Loucy (cell line): ENCODE measurements at regions not wholly inside any gene's neighbourhood (a gene's known extent, or its start where the extent isn't known, plus 50 kb on each side); places are given as distances from the start of the nearest gene placed in this dataset.
"Not testable (repeated sequence)": the region's sequence is repeated elsewhere in the genome, so short reads cannot be mapped to it uniquely, and the experiment has no call there.

Experiments used
- H2AFZ ChIP-seq: fragments of 200-600 bp; sonication (generic); 2 replicates; pipeline ENCODE4 v1.6.0; 2016; ENCODE audit warnings: antibody characterized with exemption, mild to moderate bottlenecking, low read length, moderate library complexity
- H3F3A ChIP-seq: fragments of 200-600 bp; 2 replicates; pipeline ENCODE4 v1.6.0; 2016; ENCODE audit warnings: antibody characterized with exemption, low read depth, mild to moderate bottlenecking
- H3K27me3 ChIP-seq: fragments of 200-600 bp; sonication (generic); 2 replicates; pipeline ENCODE4 v1.6.1; 2014; ENCODE audit warnings: low read length, mild to moderate bottlenecking; ENCODE audit not compliant: insufficient read depth, poor library complexity, severe bottlenecking
- H3K36me3 ChIP-seq: fragments of 200-600 bp; sonication (generic); 2 replicates; pipeline ENCODE4 v1.6.1; 2016; ENCODE audit warnings: low read length; ENCODE audit not compliant: insufficient read depth
- H3K4me1 ChIP-seq: fragments of 200-600 bp; sonication (generic); 2 replicates; pipeline ENCODE4 v1.5.1; 2014; ENCODE audit warnings: low read length, mild to moderate bottlenecking; ENCODE audit not compliant: insufficient read depth, poor library complexity, severe bottlenecking
- H3K4me2 ChIP-seq: fragments of 200-600 bp; sonication (generic); 2 replicates; pipeline ENCODE4 v1.6.0; 2014; ENCODE audit warnings: antibody characterized with exemption, low read length, low read depth, mild to moderate bottlenecking; ENCODE audit not compliant: poor library complexity, severe bottlenecking
- H3K4me3 ChIP-seq: fragments of 200-600 bp; sonication (generic); 2 replicates; pipeline ENCODE4 v1.5.1; 2014; ENCODE audit warnings: low read length, mild to moderate bottlenecking, mixed read lengths; ENCODE audit not compliant: poor library complexity, severe bottlenecking
- H3K79me2 ChIP-seq: fragments of 200-600 bp; sonication (generic); 2 replicates; pipeline ENCODE4 v1.6.1; 2014; ENCODE audit warnings: low read length; ENCODE audit not compliant: insufficient read depth
- H3K9ac ChIP-seq: fragments of 200-600 bp; sonication (generic); 2 replicates; pipeline ENCODE4 v1.6.0; 2014; ENCODE audit warnings: mild to moderate bottlenecking, low read depth, low read length, moderate library complexity; ENCODE audit not compliant: poor library complexity, severe bottlenecking
- H3K9me2 ChIP-seq: fragments of 200-600 bp; sonication (generic); replicated peaks from 2 replicates; pipeline ENCODE4 v1.6.1; 2016; ENCODE audit warnings: low read depth, low read length, mixed read lengths
- H3K9me3 ChIP-seq: fragments of 200-600 bp; sonication (generic); 2 replicates; pipeline ENCODE4 v1.6.1; 2014; ENCODE audit warnings: mild to moderate bottlenecking, antibody characterized with exemption, low read length, low read depth; ENCODE audit not compliant: insufficient read depth
- H4K20me1 ChIP-seq: fragments of 200-600 bp; sonication (generic); 2 replicates; pipeline ENCODE4 v1.6.0; 2014; ENCODE audit warnings: antibody characterized with exemption, low read length, mild to moderate bottlenecking; ENCODE audit not compliant: insufficient read depth, poor library complexity, severe bottlenecking
- CTCF ChIP-seq: fragments of 200-600 bp; sonication (generic); conservative IDR thresholded peaks from 2 replicates; pipeline ENCODE4 v1.5.1; 2014; ENCODE audit warnings: mild to moderate bottlenecking, antibody characterized with exemption, low read length
- EZH2phosphoT487 ChIP-seq: fragments of 200-600 bp; IDR thresholded peaks from 2 replicates; pipeline ENCODE4 v1.6.1; 2018; ENCODE audit warnings: antibody characterized with exemption, mild to moderate bottlenecking, moderate library complexity, borderline replicate concordance

GRCh38 chr5:67925511-67925910 lies 290.0 kb upstream of the PIK3R1 start:
- no peaks in the 10 kb centered on the region for H4K20me1 ChIP-seq
- no peak overlapping the region for H3K9ac ChIP-seq
- H3K27me3 ChIP-seq, result no peaks in the 10 kb centered on the region
- no peak for TF ChIP-seq EZH2phosphoT487
- TF ChIP-seq CTCF, result no peak
- no peaks in the 10 kb centered on the region; the same call in 1 of the 2 replicates for H3K9me3 ChIP-seq
- H3K4me2 ChIP-seq, result no peak overlapping the region
- H3K4me1 ChIP-seq, result no peaks in the 10 kb centered on the region
- H3K36me3 ChIP-seq, result no peaks in the 10 kb centered on the region
- no peaks in the 10 kb centered on the region for H3K9me2 ChIP-seq
- no peaks in the 10 kb centered on the region for H3K79me2 ChIP-seq
- H3F3A ChIP-seq, result no peaks in the 10 kb centered on the region
- no peak overlapping the region for H2AFZ ChIP-seq
- no peak overlapping the region for H3K4me3 ChIP-seq

GRCh38 chr5:67921004-67921601 lies 294.5 kb upstream of the PIK3R1 start:
- H3K9ac ChIP-seq, result no peak overlapping the region
- no peak overlapping the region for H3K4me2 ChIP-seq
- H3K36me3 ChIP-seq, result no peaks in the 10 kb centered on the region

GRCh38 chr5:67919532-67919931 lies 296.0 kb upstream of the PIK3R1 start:
- not testable (repeated sequence) for H3K9me2 ChIP-seq, H3K4me3 ChIP-seq, H3K4me1 ChIP-seq, H3K27me3 ChIP-seq, H3K9me3 ChIP-seq, H3K4me2 ChIP-seq, H3K9ac ChIP-seq, H3F3A ChIP-seq, H3K79me2 ChIP-seq, H3K36me3 ChIP-seq, H2AFZ ChIP-seq, H4K20me1 ChIP-seq

More at GRCh38 chr5:67921004-67921601, 294.5 kb upstream of the PIK3R1 start:
- Histone ChIP-seq H3K4me1 (no peaks in the 10 kb centered on the region), H3K27me3 (no peaks in the 10 kb centered on the region), H3K9me2 (no peaks in the 10 kb centered on the region), H3K4me3 (no peak overlapping the region), H3F3A (no peaks in the 10 kb centered on the region), H3K79me2 (no peaks in the 10 kb centered on the region), H2AFZ (no peak overlapping the region), H3K9me3 (no peaks in the 10 kb centered on the region), H4K20me1 (no peaks in the 10 kb centered on the region)
- TF ChIP-seq EZH2phosphoT487 (no peak), CTCF (no peak)

- no peak for TF ChIP-seq EZH2phosphoT487
- no peak for TF ChIP-seq CTCF
- no peaks in the 10 kb centered on the region for H3K9me2 ChIP-seq
Measured at GRCh38 chr5:67917561-67917960, 298.0 kb upstream of the PIK3R1 start.

More at GRCh38 chr5:67917561-67917960, 298.0 kb upstream of the PIK3R1 start:
- Histone ChIP-seq H4K20me1 (no peaks in the 10 kb centered on the region), H3K4me2 (no peak overlapping the region), H3K4me1 (no peaks in the 10 kb centered on the region), H3K9ac (no peak overlapping the region), H3K9me3 (no peaks in the 10 kb centered on the region), H3K4me3 (no peak overlapping the region), H3F3A (no peaks in the 10 kb centered on the region), H3K79me2 (no peaks in the 10 kb centered on the region), H3K36me3 (no peaks in the 10 kb centered on the region), H2AFZ (no peak overlapping the region), H3K27me3 (no peaks in the 10 kb centered on the region)
